Stimulated activated CD4-positive, alpha-beta T cell treated with anti-CD3 and anti-CD28 coated beads, Interleukin-2, amount 100 ng/mL, for 48 hours (primary cell): ENCODE measurements at regions not wholly inside any gene's neighbourhood (a gene's known extent, or its start where the extent isn't known, plus 50 kb on each side); places are given as distances from the start of the nearest gene placed in this dataset.
"Not testable (repeated sequence)": the region's sequence is repeated elsewhere in the genome, so short reads cannot be mapped to it uniquely, and the experiment has no call there.

Experiments used
- DNase-seq, 2 donors: peaks; one replicate each; pipeline ENCODE4 v3.0.0-alpha.2; 2020

DNA sequence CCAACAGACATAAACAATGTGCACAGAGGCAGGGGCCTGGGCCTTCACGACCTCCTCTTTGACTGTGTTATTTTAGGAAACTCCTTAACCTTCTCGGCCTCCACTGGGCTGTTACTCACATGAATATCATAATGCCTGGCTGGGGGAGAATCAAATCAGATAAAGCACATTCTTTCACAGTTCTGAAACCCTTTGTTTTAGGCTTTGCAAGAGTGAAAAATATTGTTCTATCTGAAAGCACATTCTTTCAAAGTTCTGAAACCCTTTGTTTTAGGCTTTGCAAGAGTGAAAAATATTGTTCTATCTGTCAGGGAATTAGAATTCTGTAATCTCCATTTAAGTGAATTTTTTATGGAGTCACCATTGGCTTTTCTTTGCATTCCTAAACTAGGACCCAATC is 50.7 kb upstream of the SYNDIG1 start:
- DNase-seq, result no peak

DNA sequence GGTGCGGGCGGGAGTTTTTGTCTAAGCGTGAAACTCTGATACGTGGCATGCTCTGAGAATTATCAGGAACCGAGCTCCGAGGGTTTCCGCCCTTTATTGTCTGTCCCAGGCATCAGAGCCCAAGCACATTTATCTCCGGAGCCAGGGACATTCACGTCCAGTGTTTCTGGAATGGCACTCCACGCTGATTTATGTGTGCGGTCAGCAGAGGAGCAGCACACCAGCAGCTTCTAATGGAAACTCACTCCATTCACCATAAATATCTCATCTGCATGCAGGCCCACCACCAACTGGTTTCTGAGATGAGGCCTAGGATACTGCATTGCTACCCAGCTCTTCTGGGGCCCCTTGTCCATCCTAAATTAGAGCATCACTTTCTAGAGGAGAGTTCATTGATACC is 51.9 kb upstream of the SYNDIG1 start:
- DNase-seq, result no peak

DNA sequence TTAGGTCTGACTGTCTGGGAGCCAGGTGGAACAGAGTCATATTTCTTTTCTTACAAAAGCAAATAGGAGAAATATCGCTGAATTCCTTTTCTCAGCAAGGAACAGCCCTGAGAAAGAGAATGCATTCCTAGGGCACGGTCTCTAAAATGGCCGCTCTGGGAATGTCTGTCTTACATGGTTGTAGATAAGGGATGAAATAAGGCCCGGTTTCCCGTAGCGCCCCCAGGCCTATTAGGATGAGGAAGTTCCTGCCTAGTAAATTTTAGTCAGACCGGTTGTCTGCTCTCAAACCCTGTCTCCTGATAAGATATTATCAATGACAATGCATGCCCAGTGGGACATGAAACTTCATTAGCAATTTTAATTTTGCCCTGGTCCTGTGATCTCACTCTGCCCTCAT is 54.0 kb upstream of the SYNDIG1 start:
- not testable (repeated sequence) for DNase-seq

DNA sequence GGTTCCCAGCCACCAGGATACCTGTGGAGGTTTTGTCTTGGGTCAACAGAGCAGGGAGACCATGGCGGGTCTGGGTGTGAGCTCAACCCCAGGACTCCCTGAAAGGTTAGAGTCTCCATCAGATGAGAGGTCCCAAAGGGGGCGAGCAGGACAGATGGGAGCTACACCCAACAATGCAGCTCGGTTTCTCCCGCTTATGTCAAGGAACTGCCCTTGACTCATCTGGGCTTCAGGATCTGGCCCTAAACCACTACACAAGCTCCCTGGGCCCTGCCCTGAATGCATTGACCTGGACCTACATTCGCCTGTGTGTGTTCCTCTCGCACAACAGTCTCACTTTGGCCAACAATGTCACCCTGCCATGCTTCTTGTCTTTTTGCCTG is 57.6 kb upstream of the SYNDIG1 start:
- DNase-seq, result no peak

DNA sequence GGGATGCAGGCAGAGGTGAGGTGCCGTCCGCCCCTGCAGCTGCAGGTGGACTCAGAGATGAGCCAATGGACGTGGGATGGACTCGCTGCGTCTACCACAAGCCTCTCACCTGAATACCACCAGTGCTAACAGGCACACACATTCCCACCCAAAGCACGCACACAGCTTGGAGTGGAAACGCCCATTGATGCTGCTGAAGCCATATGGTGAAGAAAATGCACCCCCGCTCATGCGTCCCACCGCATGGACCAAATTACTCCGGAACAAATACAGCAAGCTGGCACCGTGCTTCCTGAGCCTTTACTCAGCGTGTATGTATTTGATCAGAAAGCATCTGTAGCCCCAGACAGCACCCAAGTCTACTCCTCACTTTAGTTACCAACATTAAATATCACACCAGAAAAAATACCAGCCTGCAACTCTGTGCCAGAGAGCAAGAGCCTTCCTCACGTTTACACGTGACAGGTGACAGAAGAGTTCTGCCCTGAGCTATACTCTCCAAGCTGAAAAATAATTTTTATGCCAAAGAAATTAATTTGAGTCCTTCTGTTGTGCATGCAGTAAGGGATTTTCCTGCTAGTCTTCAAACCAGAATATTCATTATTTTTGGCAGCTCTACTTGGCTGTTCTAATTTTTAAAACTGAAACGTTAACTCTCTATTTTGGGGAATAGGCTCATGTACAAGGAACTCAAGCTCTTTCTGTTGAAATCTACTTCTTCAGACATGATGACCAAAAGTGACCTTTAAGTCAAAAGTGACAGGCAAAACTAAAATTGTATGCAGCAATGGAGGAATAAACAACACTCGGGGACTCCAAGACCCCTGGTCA is 58.2 kb upstream of the SYNDIG1 start:
- DNase-seq, result no peak

DNA sequence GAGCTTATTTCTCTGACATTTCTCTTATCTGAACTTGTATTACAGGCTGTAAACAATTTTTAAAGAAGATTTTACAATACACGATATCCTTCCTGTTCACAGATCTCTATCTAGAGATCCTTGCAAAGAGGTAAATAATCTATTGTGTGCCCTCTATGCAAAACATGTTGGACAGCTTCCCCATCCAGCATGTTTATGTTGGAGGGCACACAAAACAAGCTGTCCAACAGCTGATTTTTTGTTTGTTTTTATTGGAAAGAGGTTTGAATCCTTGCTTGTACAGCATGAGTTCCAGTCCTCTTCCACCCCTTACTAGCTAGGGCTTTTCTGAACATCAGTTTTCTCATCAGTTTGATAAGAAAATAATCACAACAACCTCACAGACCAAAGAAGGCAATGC is 62.3 kb upstream of the SYNDIG1 start:
- DNase-seq, result no peak

DNA sequence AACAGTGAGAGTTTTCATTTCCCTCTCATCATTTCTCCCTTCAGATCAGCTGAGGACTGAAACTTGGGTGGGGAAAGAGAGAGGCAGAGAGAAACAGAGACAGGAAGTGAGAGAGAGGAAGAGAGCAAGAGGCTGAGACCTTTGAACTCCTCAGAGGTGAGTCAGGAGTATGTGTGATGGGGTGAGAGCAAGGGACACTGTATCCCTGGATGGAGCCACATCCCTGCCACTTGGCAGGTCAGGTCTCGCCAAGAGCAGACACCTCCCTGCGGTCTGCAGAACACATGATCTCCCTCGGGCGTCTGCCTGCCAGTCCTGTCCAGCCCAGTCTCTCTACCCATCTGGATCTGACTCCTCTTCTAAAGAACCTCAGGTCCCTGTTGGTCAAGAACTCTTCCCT is 62.7 kb upstream of the SYNDIG1 start:
- no peak for DNase-seq

DNA sequence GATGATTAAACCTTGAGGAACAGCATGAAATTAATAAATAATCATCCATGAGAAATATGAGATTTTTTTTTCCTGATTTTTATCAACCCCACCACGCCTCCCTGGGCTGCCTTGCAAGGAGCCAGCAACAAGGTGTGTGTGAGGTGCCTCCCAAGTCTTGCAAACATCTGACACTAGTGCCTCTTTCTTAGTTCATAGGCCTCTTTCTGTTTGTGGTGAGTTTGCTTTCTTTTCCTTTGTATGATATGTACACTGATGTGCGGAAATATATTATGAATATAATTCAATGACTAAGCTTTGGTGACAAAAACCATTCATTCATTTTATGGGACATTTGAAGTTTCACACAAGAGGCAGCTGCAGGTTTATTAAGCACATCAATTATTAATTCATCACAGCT is 63.2 kb upstream of the SYNDIG1 start:
- no peak for DNase-seq

DNA sequence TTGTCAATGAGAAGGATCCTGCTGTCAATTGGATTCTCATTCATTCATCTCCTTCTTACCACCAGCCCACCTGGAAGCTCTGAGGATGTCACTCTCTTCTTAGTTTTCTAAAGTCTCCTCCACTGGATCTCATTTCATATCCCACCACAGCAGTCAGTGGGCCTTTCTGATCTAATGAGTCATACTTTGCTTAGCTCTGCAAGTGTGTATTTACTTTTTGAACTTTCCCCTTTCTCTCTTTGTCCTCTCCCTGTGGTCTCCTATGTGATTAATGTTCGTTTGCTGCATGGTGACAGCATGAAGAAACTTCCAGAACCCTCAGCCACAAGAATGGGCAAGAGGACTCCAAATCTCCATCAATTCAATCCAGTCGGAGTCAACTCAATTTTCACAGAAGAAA is 63.6 kb upstream of the SYNDIG1 start:
- no peak for DNase-seq

DNA sequence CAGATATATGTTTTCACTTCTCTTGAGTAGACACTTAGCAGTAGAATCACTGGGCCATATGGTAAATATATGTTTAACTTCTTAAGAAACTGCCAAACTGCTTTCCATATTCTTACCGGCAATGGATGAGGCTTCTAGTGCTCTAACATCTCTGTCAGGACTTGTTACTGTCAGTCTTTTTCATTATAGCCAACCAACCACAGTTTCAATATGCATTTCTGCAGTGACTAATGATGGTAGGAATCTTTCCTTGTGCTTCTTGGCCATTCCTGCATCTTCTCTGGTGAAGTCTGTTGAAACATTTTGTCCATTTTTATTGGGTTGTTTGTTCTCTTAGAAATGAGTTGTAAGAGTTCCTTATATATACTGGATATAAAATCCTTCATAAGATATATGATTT is 66.0 kb upstream of the SYNDIG1 start:
- DNase-seq, result no peak

DNA sequence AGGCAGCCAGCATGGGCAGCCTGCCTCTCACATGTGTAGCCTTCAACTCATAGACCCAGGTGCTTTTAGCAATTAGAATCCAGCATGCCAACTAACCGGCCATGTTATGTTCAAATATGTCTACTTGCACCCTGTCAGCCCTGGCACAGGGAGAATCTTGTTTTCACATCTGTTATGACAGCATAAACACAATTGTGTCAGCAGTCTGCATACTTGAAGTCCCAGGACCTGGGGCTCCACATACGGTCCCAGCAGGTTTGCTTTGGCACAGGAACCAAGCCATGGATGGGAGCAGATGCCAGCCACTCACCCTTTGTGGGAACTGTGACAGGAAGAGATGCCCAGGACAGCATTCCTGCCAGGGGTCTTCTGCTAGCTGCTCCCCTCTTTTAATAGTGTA is 67.2 kb upstream of the SYNDIG1 start:
- no peak for DNase-seq

DNA sequence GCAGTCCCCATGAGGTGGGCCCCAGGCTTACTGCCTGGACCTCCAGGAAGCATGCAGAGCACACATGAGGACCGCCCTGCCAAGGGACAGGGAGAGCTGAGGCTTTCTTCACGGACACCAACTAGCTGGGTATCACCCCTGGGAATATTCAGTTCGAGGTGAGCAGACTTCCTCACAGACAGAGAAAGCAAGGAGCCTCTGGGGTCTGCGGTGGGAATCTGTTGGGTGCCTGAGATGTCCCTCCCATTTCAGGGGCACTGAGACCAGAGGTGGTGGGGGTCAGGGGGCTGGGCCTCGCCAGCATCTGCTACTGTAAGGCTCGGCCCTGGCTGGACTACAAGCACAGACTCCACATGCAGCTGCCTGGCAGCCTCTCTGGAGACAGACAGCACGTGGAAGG is 74.3 kb upstream of the SYNDIG1 start:
- no peak for DNase-seq

DNA sequence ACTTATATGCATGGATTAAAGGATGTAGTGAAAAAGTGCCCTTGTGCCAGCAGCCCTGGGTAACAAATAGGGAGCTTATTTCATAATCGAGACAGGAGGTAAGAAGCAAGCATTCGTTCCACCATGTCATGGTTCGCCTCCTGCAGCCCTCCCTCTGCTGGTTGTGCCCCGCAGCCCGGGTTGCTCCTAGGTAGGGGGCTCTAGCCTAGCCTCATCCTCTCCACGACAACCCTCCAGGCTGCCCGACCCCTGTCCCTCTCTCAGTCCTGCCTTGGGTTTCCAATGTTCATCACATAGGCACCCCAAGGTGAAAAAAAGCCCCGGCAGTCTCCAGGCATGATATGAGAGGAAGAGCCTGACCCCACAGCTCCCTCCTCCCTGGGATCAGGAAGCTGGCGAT is 75.5 kb upstream of the SYNDIG1 start:
- DNase-seq, result no peak

DNA sequence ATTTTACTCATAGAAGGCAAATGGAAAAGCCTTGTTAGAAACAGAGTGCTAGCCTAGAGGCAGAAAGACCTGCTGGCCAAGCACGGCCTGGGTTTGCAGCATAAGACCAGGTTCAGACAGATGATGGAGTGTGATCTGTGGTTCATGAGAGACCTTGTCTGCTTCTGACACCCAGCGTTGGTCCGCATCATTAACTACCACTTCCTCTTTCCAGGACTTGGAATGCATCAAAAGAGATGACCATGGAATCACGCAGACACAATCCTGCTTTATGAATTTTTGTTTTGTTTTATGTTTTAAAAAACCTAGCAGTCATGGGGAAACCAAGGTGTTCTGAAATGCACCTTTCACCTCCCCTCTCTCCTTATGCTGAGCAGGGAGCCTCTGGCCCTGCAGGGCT is 76.8 kb upstream of the SYNDIG1 start:
- DNase-seq, result no peak

DNA sequence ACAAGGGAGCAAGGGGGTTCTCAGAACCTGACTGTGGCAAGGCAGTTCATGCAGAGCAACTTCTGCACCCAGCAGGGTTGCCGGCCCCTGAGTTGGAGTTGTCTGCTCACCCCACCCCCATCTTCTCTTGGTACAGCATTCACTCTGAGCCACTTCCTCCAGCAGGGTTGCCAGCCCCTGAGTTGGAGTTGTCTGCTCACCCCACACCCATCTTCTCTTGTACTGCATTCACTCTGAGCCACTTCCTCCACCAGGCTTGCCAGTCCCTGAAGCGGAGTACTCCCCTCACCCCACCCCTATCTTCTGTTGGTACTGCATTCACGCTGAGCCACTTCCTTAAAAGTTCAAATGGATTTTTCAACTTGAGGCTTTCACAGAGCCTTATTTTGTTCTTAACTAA is 79.7 kb upstream of the SYNDIG1 start:
- no peak for DNase-seq

DNA sequence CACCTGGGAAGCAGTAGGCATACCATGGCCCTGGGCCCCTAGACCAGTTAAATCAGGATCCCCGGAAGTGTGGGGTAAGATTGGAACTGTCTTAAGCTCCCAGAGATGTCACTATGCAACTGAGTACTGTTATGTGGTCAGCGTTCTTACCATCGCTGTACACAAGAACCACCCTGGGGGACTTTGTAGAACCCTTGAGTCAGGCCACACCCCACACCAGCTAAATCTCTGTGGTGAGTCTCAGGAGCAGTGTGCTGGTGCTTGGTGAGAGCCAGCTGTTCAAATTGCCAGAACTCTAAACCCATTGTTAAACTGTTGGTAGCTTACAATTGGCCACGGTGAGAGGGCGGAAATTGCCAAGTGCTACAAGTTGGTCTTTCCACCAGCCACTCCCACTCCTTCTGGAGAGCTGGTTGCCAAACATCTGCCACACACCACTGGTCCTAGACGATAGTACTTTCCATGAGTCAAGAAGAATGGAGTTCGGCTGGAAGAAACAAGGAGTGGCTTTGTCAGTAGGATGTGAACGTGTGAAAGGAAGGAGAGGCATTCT is 80.5 kb upstream of the SYNDIG1 start:
- no peak for DNase-seq

DNA sequence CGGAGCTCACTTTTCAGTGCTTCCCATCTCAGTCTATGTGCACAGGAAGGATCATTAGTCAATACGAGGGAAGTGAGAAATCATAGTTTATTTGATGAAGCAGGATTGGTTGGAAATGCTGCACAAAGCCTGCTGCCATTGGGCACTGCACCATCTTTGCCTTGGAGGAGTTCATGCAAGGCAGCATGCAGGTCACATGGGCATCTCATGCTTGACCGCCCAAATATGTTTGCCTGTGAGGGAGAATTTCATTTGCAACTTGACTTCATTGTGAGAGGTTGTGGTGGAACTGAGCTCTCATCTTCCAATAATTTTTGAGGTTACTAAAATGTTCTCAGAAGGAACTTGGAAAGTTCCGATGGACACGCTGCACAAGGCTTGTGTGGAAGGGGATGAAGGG is 83.9 kb upstream of the SYNDIG1 start:
- DNase-seq, result no peak

DNA sequence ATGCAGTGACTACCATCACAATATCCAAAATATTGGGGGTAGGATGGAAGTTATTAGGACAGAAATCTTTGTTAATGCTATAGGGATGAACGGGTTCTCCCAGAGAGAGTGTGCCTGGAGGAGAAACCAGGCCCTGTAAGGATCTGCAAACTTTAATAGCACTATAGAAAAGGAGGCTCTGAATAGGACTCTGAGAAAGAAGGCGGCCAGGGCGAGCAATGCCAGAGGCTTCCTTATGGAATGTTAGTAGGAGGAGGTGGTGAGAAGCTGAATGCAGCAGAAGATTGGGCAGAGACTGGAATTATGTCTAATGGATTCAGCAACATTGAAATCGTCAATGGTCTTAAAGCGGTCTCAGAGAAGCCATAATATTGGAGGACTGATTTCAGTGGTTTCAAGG is 84.6 kb upstream of the SYNDIG1 start:
- DNase-seq, result no peak

DNA sequence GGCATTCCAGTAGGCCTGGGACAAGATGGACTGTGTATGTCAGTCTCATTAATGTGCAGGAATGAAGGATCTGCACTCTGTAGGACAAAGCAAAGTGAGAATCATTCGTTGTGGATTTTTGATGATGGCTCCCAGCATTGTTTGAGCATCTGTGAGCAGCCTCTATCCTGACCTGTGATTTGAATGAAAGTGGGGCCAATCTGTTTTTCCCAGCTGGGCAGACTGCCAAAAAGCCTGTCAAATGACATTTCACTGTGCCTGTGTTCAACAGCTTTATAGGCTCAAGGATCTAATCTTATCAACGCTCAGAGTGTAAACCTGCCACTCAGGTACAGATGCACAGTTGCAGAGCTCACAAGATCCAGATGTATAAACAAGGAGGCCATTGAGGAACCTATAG is 86.7 kb upstream of the SYNDIG1 start:
- DNase-seq, result no peak

DNA sequence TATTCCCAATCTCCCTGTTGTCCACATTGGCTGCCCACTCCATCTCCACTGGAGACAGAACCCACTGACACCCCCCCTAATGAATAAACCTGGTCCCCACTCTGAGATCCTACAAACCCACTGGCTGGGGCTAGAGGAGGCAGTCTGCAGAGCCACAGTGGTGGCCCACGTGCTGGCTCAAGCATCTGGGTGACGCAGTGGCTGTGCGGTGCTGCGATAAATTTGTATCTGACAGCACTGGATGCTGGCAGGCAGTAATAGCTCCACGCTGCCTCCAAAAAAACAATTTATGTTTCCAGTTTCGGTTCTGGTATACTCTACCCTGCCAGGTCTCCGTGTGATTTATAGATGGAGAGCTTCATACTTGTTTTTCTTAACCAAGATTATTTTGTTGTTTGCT is 87.1 kb upstream of the SYNDIG1 start:
- DNase-seq, result no peak

DNA sequence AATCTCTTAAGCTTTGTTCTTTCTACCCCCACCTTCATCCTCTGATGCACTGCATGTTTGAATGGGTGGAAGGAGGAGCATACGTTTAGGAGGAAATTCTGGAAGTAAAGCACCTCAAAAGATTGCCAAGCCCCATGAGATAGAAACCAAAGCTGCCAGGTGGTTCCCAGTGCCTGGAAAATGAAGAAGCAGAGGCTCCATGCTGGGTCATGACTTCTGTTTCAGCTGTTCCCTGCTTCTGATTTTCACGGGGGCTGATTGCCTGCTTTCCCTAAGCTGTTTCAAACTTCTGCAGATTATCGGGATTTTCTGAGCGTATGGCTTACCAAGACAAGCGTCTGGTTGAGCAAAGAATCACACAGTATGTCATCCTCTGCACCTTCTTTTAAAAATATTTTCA is 87.5 kb upstream of the SYNDIG1 start:
- no peak for DNase-seq

DNA sequence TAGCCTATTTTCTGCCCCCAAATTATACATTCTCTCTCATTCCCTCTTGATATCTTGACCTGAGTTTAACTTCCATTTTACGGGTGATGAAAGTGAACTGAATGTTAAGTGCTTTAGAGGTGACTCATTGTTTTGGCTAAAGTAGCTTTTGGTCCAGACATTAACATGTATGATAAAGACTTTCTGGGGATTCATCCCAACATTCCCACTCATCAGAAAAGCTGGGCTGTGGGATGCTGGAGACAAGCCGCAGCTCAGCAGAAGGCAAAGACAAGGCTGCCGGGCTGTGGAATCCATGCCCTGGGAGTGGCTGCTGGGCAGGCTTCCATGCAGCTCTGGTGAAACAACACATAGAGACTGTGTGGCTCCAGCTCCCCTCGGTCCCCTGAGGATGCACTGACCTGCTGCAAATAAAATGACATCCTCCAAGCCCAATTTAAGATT is 89.9 kb upstream of the SYNDIG1 start:
- DNase-seq, result no peak

DNA sequence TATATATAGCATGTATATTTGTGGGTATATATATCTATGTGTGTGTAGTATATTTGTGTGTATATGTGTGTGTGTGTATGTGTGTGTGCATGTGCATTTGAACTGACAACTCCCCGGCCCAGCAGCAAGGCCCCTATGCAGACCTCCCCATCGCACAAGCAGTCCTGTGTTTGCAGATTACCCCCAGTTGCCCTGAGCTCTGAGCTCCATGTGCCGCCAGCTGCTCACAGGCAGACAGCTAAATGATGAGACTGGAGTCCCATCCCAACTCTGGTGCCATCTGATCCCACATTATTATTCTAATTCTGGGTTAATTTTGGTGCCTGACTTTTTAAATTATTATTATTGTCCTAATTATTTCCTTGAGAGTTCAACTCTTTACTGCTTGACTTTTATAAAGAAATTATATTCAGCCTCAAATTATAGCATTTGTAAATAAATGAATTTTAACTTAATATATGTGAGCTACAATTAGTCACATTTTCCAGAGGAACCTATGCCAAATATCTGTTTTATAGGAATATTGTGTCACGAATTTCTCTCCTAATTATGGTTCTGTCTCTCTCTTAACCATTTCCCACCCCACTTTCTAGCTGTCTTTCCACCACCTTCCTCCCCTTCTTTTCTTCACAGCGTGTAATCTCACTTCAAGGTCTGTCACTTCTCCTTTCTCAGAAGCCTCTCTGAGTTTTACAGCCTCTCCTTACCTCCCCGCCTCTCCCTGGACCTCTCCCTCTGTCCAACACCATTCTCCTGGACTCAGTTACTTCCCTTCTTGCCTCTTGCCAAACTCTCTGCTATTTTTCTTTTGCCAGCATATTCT is 90.6 kb upstream of the SYNDIG1 start:
- DNase-seq, result no peak
